ENCODE measurements at regions not wholly inside any gene's neighbourhood (a gene's known extent, or its start where the extent isn't known, plus 50 kb on each side); places are given as distances from the start of the nearest gene placed in this dataset.

DNA sequence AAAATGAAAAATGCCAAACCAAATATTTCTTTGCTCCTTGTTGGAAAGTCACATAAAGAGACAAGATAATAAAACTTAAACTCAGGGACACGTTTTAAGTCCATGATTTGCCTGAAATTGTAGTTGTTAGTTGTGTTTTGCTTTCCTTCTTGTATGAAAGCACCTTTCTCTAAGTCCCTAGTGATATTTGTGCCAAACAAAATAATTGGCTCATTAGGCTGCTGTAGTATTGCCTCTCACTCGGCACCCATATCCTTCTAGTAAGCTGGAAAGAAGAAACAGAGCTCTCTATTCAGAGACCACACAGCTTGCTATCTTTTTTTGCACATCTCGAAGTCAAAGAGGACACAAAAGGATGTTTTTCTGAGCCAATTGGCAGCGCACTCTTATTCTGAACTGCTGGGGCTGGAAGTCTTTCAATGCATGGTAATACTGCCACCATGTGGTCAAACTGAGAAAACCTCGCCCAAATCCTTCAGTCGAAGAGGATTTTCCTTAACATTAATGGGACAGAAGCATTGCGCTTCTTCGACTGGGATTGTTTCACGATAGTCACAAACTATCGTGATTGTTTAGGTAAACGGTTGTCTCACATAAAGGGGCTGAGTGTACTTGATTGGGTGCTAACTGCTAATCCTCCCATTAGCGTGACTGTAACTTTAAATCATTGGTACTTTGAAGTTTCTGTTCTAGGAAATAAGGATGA is 571.9 kb upstream of the LCORL start:
- H3K4me3 Mint-ChIP-seq: peak overlapping the region; percentile 43
- H3K9me3 Mint-ChIP-seq: peaks cover 4% of the 10 kb centered on the region
- no peaks in the 10 kb centered on the region for H3K36me3 Mint-ChIP-seq
- peak in 1 of 2 experiments; percentile 63 for DNase-seq (ENCODE audit: low spot score in 2 of 2, unreplicated experiment in 2 of 2)
- H3K4me1 Mint-ChIP-seq: peaks cover 3% of the 10 kb centered on the region
- peaks cover 12% of the 10 kb centered on the region for H3K27me3 Mint-ChIP-seq (ENCODE audit: low read depth)
- H3K27ac Mint-ChIP-seq: no peak overlapping the region
- TF ChIP-seq, protein P1, sequence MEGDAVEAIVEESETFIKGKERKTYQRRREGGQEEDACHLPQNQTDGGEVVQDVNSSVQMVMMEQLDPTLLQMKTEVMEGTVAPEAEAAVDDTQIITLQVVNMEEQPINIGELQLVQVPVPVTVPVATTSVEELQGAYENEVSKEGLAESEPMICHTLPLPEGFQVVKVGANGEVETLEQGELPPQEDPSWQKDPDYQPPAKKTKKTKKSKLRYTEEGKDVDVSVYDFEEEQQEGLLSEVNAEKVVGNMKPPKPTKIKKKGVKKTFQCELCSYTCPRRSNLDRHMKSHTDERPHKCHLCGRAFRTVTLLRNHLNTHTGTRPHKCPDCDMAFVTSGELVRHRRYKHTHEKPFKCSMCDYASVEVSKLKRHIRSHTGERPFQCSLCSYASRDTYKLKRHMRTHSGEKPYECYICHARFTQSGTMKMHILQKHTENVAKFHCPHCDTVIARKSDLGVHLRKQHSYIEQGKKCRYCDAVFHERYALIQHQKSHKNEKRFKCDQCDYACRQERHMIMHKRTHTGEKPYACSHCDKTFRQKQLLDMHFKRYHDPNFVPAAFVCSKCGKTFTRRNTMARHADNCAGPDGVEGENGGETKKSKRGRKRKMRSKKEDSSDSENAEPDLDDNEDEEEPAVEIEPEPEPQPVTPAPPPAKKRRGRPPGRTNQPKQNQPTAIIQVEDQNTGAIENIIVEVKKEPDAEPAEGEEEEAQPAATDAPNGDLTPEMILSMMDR (IDR thresholded peaks at IDR 0.05; ENCODE audit: unreplicated experiment): peak; percentile 86

GRCh38 chr4:18582841-18583240 is 561.3 kb upstream of the LCORL start:
- Mint-ChIP-seq H3K36me3 (no peaks in the 10 kb centered on the region), H3K4me3 (no peak overlapping the region), H3K9me3 (no peaks in the 10 kb centered on the region), H3K4me1 (no peaks in the 10 kb centered on the region), H3K27me3 (ENCODE audit: low read depth) (peaks cover 31% of the 10 kb centered on the region), H3K27ac (no peak overlapping the region)
- DNase-seq (ENCODE audit: low spot score in 2 of 2, unreplicated experiment in 2 of 2): no peak
- TF ChIP-seq, protein P1 (IDR thresholded peaks at IDR 0.05; ENCODE audit: unreplicated experiment): no peak

- Mint-ChIP-seq H3K27ac (no peak overlapping the region), H3K9me3 (no peaks in the 10 kb centered on the region), H3K27me3 (ENCODE audit: low read depth) (peaks cover 12% of the 10 kb centered on the region), H3K4me3 (no peak overlapping the region), H3K4me1 (no peaks in the 10 kb centered on the region), H3K36me3 (no peaks in the 10 kb centered on the region)
- DNase-seq (ENCODE audit: low spot score in 2 of 2, unreplicated experiment in 2 of 2): no peak
- TF ChIP-seq, protein P1 (IDR thresholded peaks at IDR 0.05; ENCODE audit: unreplicated experiment): no peak
Observed at GRCh38 chr4:18578307-18578706, 556.8 kb upstream of the LCORL start.

DNA sequence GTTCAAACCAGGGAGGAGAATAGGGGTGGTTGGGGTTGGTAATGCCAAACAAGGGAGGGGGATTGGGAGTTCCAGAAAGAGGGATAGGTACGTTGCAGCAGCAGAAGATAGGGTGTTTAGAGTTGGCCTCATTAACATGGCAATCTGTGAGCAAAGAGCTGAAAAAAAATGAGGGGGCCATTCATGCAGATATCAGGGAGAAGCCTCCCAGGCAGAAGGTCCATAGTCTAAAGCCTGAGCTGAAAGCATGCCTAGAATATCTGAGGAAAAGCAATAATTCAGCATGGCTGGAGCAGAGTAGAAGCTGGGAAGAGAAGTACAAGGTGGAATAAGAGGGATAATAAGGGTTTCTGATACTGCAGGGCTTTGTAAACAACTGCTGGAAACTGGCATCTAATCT is 550.9 kb upstream of the LCORL start:
- Mint-ChIP-seq H3K27ac (no peak overlapping the region), H3K4me1 (peaks cover 1% of the 10 kb centered on the region), H3K9me3 (no peaks in the 10 kb centered on the region), H3K4me3 (no peak overlapping the region), H3K27me3 (ENCODE audit: low read depth) (peaks cover 8% of the 10 kb centered on the region), H3K36me3 (no peaks in the 10 kb centered on the region)
- DNase-seq (ENCODE audit: low spot score in 2 of 2, unreplicated experiment in 2 of 2): no peak
- TF ChIP-seq, protein P1 (IDR thresholded peaks at IDR 0.05; ENCODE audit: unreplicated experiment): no peak

GRCh38 chr4:18571301-18571761 is 549.8 kb upstream of the LCORL start:
- Mint-ChIP-seq H3K9me3 (no peaks in the 10 kb centered on the region), H3K4me1 (peaks cover 1% of the 10 kb centered on the region), H3K27me3 (ENCODE audit: low read depth) (peaks cover 5% of the 10 kb centered on the region), H3K27ac (no peak overlapping the region), H3K36me3 (no peaks in the 10 kb centered on the region), H3K4me3 (no peak overlapping the region)
- no peak for DNase-seq (ENCODE audit: low spot score in 2 of 2, unreplicated experiment in 2 of 2)
- TF ChIP-seq, protein P1 (IDR thresholded peaks at IDR 0.05; ENCODE audit: unreplicated experiment): no peak
